Bronchial epithelial cell (primary cell): ENCODE measurements at regions not wholly inside any gene's neighbourhood (a gene's known extent, or its start where the extent isn't known, plus 50 kb on each side); places are given as distances from the start of the nearest gene placed in this dataset.

Experiments used
- DNase-seq: peaks from one replicate; pipeline ENCODE4 v3.0.0-alpha.2; 2010; ENCODE audit warnings: low read depth
- FAIRE-seq: peaks from 2 replicates; lab custom pipeline; 2011; peaks lifted over from hg19 to GRCh38; lab: Jason Lieb, UNC
- H3K27me3 ChIP-seq: 2 replicates; pipeline ENCODE4 v1.5.1; 2011; ENCODE audit warnings: low read length; ENCODE audit not compliant: control insufficient read depth, insufficient read depth
- H3K36me3 ChIP-seq: 2 replicates; pipeline ENCODE4 v1.5.1; 2011; ENCODE audit warnings: low read length; ENCODE audit not compliant: control insufficient read depth, insufficient read depth
- H3K4me3 ChIP-seq: 2 replicates; pipeline ENCODE4 v1.5.1; 2011; ENCODE audit warnings: mild to moderate bottlenecking, low read depth, low read length, control low read depth
- CTCF ChIP-seq: IDR thresholded peaks from 2 replicates; pipeline ENCODE4 v1.5.1; 2011; ENCODE audit warnings: mild to moderate bottlenecking, moderate library complexity, low read length, control low read depth, inconsistent platforms; ENCODE audit not compliant: insufficient read depth, severe bottlenecking

- no peaks in the 10 kb centered on the region for H3K27me3 ChIP-seq
- DNase-seq = no peak
- no peak for TF ChIP-seq CTCF
- no peak overlapping the region for H3K4me3 ChIP-seq
- FAIRE-seq = no peak
- no peaks in the 10 kb centered on the region for H3K36me3 ChIP-seq
Observed at GRCh38 chr12:71353607-71354006, 86.0 kb upstream of the LGR5 start.

- no peak overlapping the region for H3K4me3 ChIP-seq
- no peaks in the 10 kb centered on the region for H3K27me3 ChIP-seq
- TF ChIP-seq CTCF = no peak
- DNase-seq (no peak), FAIRE-seq (no peak)
- no peaks in the 10 kb centered on the region for H3K36me3 ChIP-seq
Observed at GRCh38 chr12:71349950-71350349, 89.6 kb upstream of the LGR5 start.

- Histone ChIP-seq H3K4me3 (no peak overlapping the region), H3K27me3 (no peaks in the 10 kb centered on the region), H3K36me3 (no peaks in the 10 kb centered on the region)
- DNase-seq (no peak), FAIRE-seq (no peak)
- TF ChIP-seq CTCF = no peak
Observed at GRCh38 chr12:71338933-71339332, 100.7 kb upstream of the LGR5 start.

GRCh38 chr12:71335963-71336257 lies 103.7 kb upstream of the LGR5 start:
- no peaks in the 10 kb centered on the region for H3K36me3 ChIP-seq
- FAIRE-seq (no peak), DNase-seq (no peak)
- H3K4me3 ChIP-seq = no peak overlapping the region
- H3K27me3 ChIP-seq = no peaks in the 10 kb centered on the region
- TF ChIP-seq CTCF = no peak

GRCh38 chr12:71335151-71335962 lies 104.2 kb upstream of the LGR5 start:
- TF ChIP-seq CTCF = no peak
- no peak for FAIRE-seq
- Histone ChIP-seq H3K4me3 (no peak overlapping the region), H3K27me3 (no peaks in the 10 kb centered on the region), H3K36me3 (no peaks in the 10 kb centered on the region)
- peak; percentile 8 for DNase-seq

- DNase-seq = no peak
- no peaks in the 10 kb centered on the region for H3K36me3 ChIP-seq
- no peak overlapping the region for H3K4me3 ChIP-seq
- TF ChIP-seq CTCF = no peak
- no peak for FAIRE-seq
- H3K27me3 ChIP-seq = no peaks in the 10 kb centered on the region
Observed at GRCh38 chr12:71333418-71333817, 106.2 kb upstream of the LGR5 start.
